Neuronal stem cell (in vitro differentiated cells): ENCODE measurements at regions not wholly inside any gene's neighbourhood (a gene's known extent, or its start where the extent isn't known, plus 50 kb on each side); places are given as distances from the start of the nearest gene placed in this dataset.

ENCODE experiments used
- DNase-seq: peaks from one replicate; pipeline ENCODE4 v3.0.0-alpha.2; 2013; ENCODE audit warnings: low spot score
- H2AFZ ChIP-seq: one replicate; pipeline ENCODE4 v1.6.1; 2013; ENCODE audit warnings: mild to moderate bottlenecking, low read length, inconsistent platforms
- H2AK5ac ChIP-seq: 2 replicates; pipeline ENCODE4 v1.6.1; 2013; ENCODE audit warnings: low read depth, mild to moderate bottlenecking, inconsistent platforms, low read length, moderate library complexity, mixed read lengths
- H2BK120ac ChIP-seq: 2 replicates; pipeline ENCODE4 v1.6.1; 2013; ENCODE audit warnings: low read depth, mild to moderate bottlenecking, inconsistent platforms, low read length, moderate library complexity, mixed read lengths
- H2BK12ac ChIP-seq: one replicate; pipeline ENCODE4 v1.6.1; 2013; ENCODE audit warnings: low read length, inconsistent platforms
- H2BK15ac ChIP-seq: 2 replicates; pipeline ENCODE4 v1.6.1; 2013; ENCODE audit warnings: mild to moderate bottlenecking, low read length, inconsistent platforms, mixed read lengths
- H2BK5ac ChIP-seq: one replicate; pipeline ENCODE4 v1.6.1; 2013; ENCODE audit warnings: inconsistent platforms, mild to moderate bottlenecking, low read length, moderate library complexity
- H3K14ac ChIP-seq: one replicate; pipeline ENCODE4 v1.6.1; 2013; ENCODE audit warnings: low read length, inconsistent platforms
- H3K18ac ChIP-seq: 2 replicates; pipeline ENCODE4 v1.6.1; 2013; ENCODE audit warnings: low read length, inconsistent platforms
- H3K23ac ChIP-seq: 2 replicates; pipeline ENCODE4 v1.6.1; 2013; ENCODE audit warnings: low read depth, mild to moderate bottlenecking, mixed read lengths, low read length, inconsistent platforms; ENCODE audit not compliant: poor library complexity
- H3K27ac ChIP-seq: replicated peaks from 3 replicates; pipeline ENCODE4 v1.5.1; 2013; ENCODE audit warnings: low read length, inconsistent platforms
- H3K27me3 ChIP-seq, 3 experiments: 2 replicates each; pipeline ENCODE4 v1.6.1; 2013; ENCODE audit warnings: low read length in 3 of 3, mild to moderate bottlenecking in 2 of 3, inconsistent platforms in 1 of 3, low read depth in 1 of 3, mixed read lengths in 1 of 3, moderate library complexity in 1 of 3; ENCODE audit not compliant: control insufficient read depth in 3 of 3, insufficient read depth in 3 of 3
- H3K36me3 ChIP-seq, 2 donors: replicated peaks in 1 of 2; 2 replicates each; pipeline ENCODE4 v1.6.1; 2013; ENCODE audit warnings: low read length in 2 of 2; ENCODE audit not compliant: control insufficient read depth in 2 of 2, insufficient read depth in 2 of 2
- H3K4ac ChIP-seq: 2 replicates; pipeline ENCODE4 v1.6.1; 2013; ENCODE audit warnings: inconsistent platforms, mild to moderate bottlenecking, low read length, moderate library complexity
- H3K4me1 ChIP-seq, 2 donors: 1 replicate in 1 of 2; 2 replicates in 1 of 2; pipeline ENCODE4 v1.6.1; 2013; ENCODE audit warnings: low read length in 2 of 2, low read depth in 1 of 2; ENCODE audit not compliant: control insufficient read depth in 2 of 2, insufficient read depth in 1 of 2
- H3K4me2 ChIP-seq: one replicate; pipeline ENCODE4 v1.6.1; 2013; ENCODE audit warnings: mild to moderate bottlenecking, low read length, inconsistent platforms; ENCODE audit not compliant: insufficient read depth, poor library complexity, severe bottlenecking
- H3K4me3 ChIP-seq, 2 donors: 2 replicates each; pipeline ENCODE4 v1.5.1; 2013; ENCODE audit warnings: low read length in 2 of 2, mild to moderate bottlenecking in 2 of 2, inconsistent platforms in 1 of 2, moderate library complexity in 1 of 2
- H3K79me1 ChIP-seq: one replicate; pipeline ENCODE4 v1.6.1; 2013; ENCODE audit warnings: low read depth, mild to moderate bottlenecking, inconsistent platforms, low read length, moderate library complexity
- H3K9ac ChIP-seq: one replicate; pipeline ENCODE4 v1.6.1; 2013; ENCODE audit warnings: mild to moderate bottlenecking, low read depth, low read length, inconsistent platforms; ENCODE audit not compliant: poor library complexity
- H3K9me3 ChIP-seq, 2 donors: replicated peaks in 1 of 2; 2 replicates each; pipeline versions ENCODE3 to v1.6.1; 2013; ENCODE audit warnings: low read length in 2 of 2, mild to moderate bottlenecking in 2 of 2, inconsistent platforms in 1 of 2, low read depth in 1 of 2, mixed read lengths in 1 of 2, moderate library complexity in 1 of 2; ENCODE audit not compliant: control insufficient read depth in 2 of 2, insufficient read depth in 1 of 2
- H4K8ac ChIP-seq: one replicate; pipeline ENCODE4 v1.6.1; 2013; ENCODE audit warnings: low read depth, mild to moderate bottlenecking, inconsistent platforms, low read length, moderate library complexity
- H4K91ac ChIP-seq: one replicate; pipeline ENCODE4 v1.6.1; 2013; ENCODE audit warnings: low read length, low read depth, mild to moderate bottlenecking, inconsistent platforms; ENCODE audit not compliant: poor library complexity
- WGBS, 2 donors: extraction: QIAGEN DNeasy Blood & Tissue Kit; methylation state at CpG; one replicate each; pipeline ENCODE4 v1.1.7; 2013; ENCODE audit warnings: missing lambda C conversion rate in 2 of 2, mixed read lengths in 1 of 2; ENCODE audit not compliant: insufficient read length in 2 of 2, insufficient replicate concordance in 1 of 2; ENCODE audit errors: extremely low coverage in 2 of 2; 5-methylcytosine and 5-hydroxymethylcytosine counted together

GRCh38 chr7:17405786-17406185 lies 107.3 kb downstream of the AHR start:
- no peak overlapping the region for H4K91ac ChIP-seq
- H2BK12ac ChIP-seq, result no peak overlapping the region
- H3K36me3 ChIP-seq, result no peaks in the 10 kb centered on the region
- H3K4me1 ChIP-seq, result no peaks in the 10 kb centered on the region
- no peak overlapping the region for H3K9ac ChIP-seq
- H2BK5ac ChIP-seq, result no peak overlapping the region
- no peak overlapping the region for H3K14ac ChIP-seq
- no peaks in the 10 kb centered on the region for H3K9me3 ChIP-seq
- H3K79me1 ChIP-seq, result no peaks in the 10 kb centered on the region
- H2AFZ ChIP-seq, result no peak overlapping the region
- H2BK15ac ChIP-seq, result no peak overlapping the region
- no peak overlapping the region for H2AK5ac ChIP-seq
- no peaks in the 10 kb centered on the region for H3K27me3 ChIP-seq
- H3K4me3 ChIP-seq, result no peak overlapping the region
- H4K8ac ChIP-seq, result no peak overlapping the region
- no peak overlapping the region for H3K18ac ChIP-seq
- H3K27ac ChIP-seq, result no peak overlapping the region
- H3K4ac ChIP-seq, result no peak overlapping the region
- DNase-seq, result no peak
- H2BK120ac ChIP-seq, result no peak overlapping the region
- no CpG with 5 or more reads among the region's 8 CpGs for WGBS, 2 donors
- H3K23ac ChIP-seq, result no peak overlapping the region
- no peak overlapping the region for H3K4me2 ChIP-seq

- H3K79me1 ChIP-seq, result no peaks in the 10 kb centered on the region
These were observed 108.3 kb downstream of the AHR start for GRCh38 chr7:17406738-17407137.

GRCh38 chr7:17407229-17407628 lies 108.8 kb downstream of the AHR start:
- no peak overlapping the region for H2BK5ac ChIP-seq
- H2AK5ac ChIP-seq, result no peak overlapping the region
- H2BK12ac ChIP-seq, result no peak overlapping the region
- no peaks in the 10 kb centered on the region for H3K27me3 ChIP-seq
- H4K91ac ChIP-seq, result no peak overlapping the region
- H3K14ac ChIP-seq, result no peak overlapping the region
- no peak overlapping the region for H3K4ac ChIP-seq
- no peak for DNase-seq
- no peak overlapping the region for H3K9ac ChIP-seq
- no peak overlapping the region for H3K23ac ChIP-seq
- H3K4me1 ChIP-seq, result no peaks in the 10 kb centered on the region
- H3K79me1 ChIP-seq, result no peaks in the 10 kb centered on the region
- H3K18ac ChIP-seq, result no peak overlapping the region
- H2AFZ ChIP-seq, result no peak overlapping the region
- no peak overlapping the region for H3K4me3 ChIP-seq
- no peak overlapping the region for H2BK120ac ChIP-seq
- H3K9me3 ChIP-seq, result no peaks in the 10 kb centered on the region
- no peak overlapping the region for H3K27ac ChIP-seq
- H3K36me3 ChIP-seq, result no peaks in the 10 kb centered on the region
- H4K8ac ChIP-seq, result no peak overlapping the region
- H3K4me2 ChIP-seq, result no peak overlapping the region
- no peak overlapping the region for H2BK15ac ChIP-seq

More at GRCh38 chr7:17406738-17407137, 108.3 kb downstream of the AHR start:
- Histone ChIP-seq H3K14ac (no peak overlapping the region), H3K4ac (no peak overlapping the region), H3K4me1 (no peaks in the 10 kb centered on the region), H3K27me3 (no peaks in the 10 kb centered on the region), H2BK5ac (no peak overlapping the region), H3K27ac (no peak overlapping the region), H3K9me3 (no peaks in the 10 kb centered on the region), H2AFZ (no peak overlapping the region), H4K91ac (no peak overlapping the region), H2BK120ac (no peak overlapping the region), H2BK15ac (no peak overlapping the region), H3K23ac (no peak overlapping the region), H3K9ac (no peak overlapping the region), H3K4me3 (no peak overlapping the region), H2AK5ac (no peak overlapping the region), H3K36me3 (no peaks in the 10 kb centered on the region), H3K18ac (no peak overlapping the region), H2BK12ac (no peak overlapping the region), H3K4me2 (no peak overlapping the region), H4K8ac (no peak overlapping the region)
- no peak for DNase-seq
- no CpG with 5 or more reads among the region's 3 CpGs for WGBS, 2 donors

DNA sequence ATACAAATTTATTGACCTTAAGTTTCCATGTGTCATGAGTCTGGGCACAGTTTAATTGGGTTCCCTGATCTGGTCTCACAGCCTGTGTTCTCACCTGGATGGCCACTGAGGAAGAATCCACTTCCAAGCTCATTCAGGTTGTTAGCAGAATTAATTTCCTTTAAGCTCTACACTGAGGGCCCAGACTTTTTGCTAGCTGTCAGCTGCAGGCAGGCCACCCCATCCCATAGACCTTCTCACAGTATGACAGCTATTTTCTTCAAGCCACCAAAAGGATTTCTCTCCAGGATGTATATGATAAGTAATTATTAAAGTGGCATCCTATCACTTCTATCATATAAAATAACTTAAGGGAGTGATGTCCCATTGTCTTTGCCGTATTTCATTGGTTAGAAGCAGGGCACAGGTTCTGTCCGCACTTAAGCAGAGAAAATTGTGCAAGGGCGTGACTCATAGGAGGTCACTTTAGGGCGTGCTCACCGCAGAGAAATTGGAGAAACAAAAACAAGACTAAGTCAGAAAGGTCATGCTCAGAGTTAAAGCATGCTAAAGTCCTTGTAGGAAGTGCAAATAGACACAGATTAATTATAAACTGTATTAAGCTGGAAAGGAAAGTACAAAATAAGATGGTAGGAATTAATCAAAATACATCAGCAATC lies 109.9 kb downstream of the AHR start:
- H3K23ac ChIP-seq, result no peak overlapping the region
- H3K4ac ChIP-seq, result no peak overlapping the region
- H3K4me3 ChIP-seq, result no peak overlapping the region
- H2AFZ ChIP-seq, result no peak overlapping the region
- H3K4me1 ChIP-seq, result no peaks in the 10 kb centered on the region
- no peaks in the 10 kb centered on the region for H3K9me3 ChIP-seq
- H3K18ac ChIP-seq, result no peak overlapping the region
- no peak overlapping the region for H3K9ac ChIP-seq
- H2BK120ac ChIP-seq, result no peak overlapping the region
- no peak overlapping the region for H2BK15ac ChIP-seq
- no peak overlapping the region for H2BK5ac ChIP-seq
- H2AK5ac ChIP-seq, result no peak overlapping the region
- H3K14ac ChIP-seq, result no peak overlapping the region
- H4K91ac ChIP-seq, result no peak overlapping the region
- no peaks in the 10 kb centered on the region for H3K27me3 ChIP-seq
- WGBS, 2 donors, result no CpG with 5 or more reads among the region's 5 CpGs
- no peak overlapping the region for H3K27ac ChIP-seq
- peak overlapping the region; percentile 3 for H3K4me2 ChIP-seq
- H3K36me3 ChIP-seq, result no peaks in the 10 kb centered on the region
- no peak for DNase-seq
- H3K79me1 ChIP-seq, result no peaks in the 10 kb centered on the region
- H4K8ac ChIP-seq, result no peak overlapping the region
- H2BK12ac ChIP-seq, result no peak overlapping the region
